Right lung (tissue), 2 donors: ENCODE measurements at regions not wholly inside any gene's neighbourhood (a gene's known extent, or its start where the extent isn't known, plus 50 kb on each side); places are given as distances from the start of the nearest gene placed in this dataset.
"Not testable (repeated sequence)": the region's sequence is repeated elsewhere in the genome, so short reads cannot be mapped to it uniquely, and the experiment has no call there.

Experiments used
- DNase-seq, 2 donors: peaks; one replicate each; pipeline ENCODE4 v3.0.0-alpha.2; 2013

- DNase-seq, result no peak
These were observed 102.5 kb downstream of the SPRY4 start for GRCh38 chr5:142222225-142222865.

- no peak for DNase-seq
These were observed 103.5 kb downstream of the SPRY4 start for GRCh38 chr5:142221091-142221860.

DNA sequence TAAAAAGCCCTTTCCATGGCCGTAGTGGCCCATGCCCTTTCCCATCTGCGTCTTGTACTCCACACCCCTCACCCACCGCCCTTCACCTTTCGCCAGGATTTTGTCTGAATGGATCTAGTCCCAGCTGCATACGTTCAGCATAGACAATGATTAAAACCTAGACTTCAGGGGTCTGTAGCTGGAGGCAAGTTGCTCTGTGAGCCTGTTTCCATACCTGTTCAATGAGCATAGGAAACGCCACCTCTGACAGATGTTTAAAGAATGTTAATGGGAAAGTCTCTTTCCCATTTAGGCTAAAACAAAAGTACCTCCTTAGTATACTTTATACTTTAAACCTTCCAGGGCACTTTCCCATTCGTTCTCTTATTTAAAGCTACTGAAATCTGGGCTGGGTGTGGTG lies 105.7 kb downstream of the SPRY4 start:
- DNase-seq, result no peak

DNA sequence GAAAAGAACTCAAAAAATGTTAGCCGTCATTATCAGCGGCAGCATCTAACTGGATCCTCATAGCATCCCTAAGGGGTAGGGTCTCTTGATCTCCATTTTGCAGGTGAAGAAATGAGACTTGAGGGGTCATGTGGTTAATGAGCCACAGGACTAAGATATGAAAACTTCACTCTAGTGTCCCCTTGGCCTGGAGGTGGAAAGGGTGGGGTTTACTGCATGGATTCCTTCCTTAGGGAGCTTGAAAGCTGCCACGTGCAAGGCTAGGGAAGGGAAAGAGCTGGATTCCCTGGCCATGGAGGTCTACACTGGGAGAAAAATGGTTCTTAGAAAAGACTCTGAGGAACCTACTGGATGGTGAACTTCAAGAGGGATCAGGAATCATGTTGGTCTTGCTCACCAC lies 107.9 kb downstream of the SPRY4 start:
- DNase-seq, result no peak

DNA sequence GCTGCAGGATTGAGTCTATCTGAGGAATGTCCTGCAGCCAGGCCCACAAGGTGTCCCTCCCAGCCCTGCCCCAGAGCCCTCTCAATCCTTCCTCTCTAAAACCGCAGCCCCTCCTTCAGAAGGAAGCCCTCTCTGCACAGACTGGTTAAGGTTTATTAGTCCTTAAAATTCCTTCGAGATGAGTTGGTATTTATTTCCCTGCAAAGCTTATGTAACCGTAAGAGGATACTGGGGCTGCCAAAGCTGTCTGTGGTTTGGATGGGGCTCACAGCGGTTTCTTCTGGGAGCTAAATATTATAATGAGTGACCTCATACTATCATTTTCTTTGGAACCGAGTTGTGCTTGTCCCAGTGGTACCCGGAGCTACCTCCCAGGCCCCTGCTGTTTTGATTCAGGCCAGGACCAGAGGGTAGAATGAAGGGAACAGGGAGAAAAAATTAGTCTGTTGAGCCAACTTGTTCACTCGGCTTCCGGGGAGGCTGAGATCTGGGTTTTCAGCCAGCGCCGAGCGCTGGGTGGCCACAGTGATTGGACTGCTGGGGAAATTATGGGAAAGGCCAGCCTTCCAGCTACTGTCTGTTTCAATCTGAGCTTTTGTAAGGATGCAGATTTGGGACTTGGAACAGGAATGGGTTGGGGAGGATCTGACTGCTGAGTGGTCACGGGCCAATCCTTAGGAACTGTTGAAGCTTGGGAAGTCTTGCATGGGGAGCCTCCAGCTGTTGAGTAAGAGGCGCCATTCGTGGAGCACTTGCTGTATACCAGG lies 107.5 kb downstream of the NDFIP1 start:
- DNase-seq, result no peak

- DNase-seq, result no peak
These were observed 104.5 kb downstream of the NDFIP1 start for GRCh38 chr5:142213077-142213476.

DNA sequence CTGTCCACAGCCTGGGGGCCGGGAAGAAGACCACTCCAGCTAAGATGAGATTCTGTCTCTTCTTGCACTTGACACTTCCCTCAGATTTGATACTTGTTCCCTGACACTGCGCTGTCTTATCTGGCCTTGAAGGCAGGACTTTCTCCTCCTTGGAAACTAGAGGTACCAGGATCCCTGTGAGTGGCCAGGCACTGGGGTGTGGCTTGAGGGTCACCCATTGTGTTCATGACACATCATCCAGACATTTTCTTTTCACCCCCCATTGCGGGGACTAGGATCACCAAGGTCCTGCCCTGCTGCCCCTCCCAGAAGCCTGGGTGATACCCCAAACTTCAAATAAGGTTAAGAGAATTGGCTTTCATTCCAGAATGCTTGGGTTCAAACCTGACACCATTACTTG lies 103.3 kb downstream of the NDFIP1 start:
- DNase-seq, result no peak

- no peak for DNase-seq
These were observed 102.4 kb downstream of the NDFIP1 start for GRCh38 chr5:142210864-142211412.

DNA sequence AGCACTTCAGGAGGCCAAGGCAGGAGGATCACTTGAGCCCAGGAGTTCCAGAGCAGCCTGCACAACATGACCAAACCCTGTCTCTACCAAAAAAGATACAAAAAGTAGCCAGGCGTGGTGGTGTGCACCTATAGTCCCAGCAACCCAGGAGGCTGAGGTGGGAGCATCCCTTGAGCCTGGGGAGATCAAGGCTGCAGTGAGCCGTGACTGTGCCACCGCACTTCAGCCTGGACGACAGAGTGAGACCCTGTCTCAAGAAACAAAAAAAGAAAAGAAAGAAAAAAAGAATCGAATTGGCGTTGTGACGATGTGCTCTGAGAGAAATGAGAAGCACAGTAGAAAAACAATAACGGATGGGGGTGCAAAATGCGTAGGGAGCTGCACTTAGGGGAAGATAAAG lies 101.4 kb downstream of the NDFIP1 start:
- no peak for DNase-seq

- DNase-seq, result no peak
These were observed 100.3 kb downstream of the NDFIP1 start for GRCh38 chr5:142208777-142209312.

- not testable (repeated sequence) for DNase-seq
These were observed 99.7 kb downstream of the NDFIP1 start for GRCh38 chr5:142208244-142208643.

DNA sequence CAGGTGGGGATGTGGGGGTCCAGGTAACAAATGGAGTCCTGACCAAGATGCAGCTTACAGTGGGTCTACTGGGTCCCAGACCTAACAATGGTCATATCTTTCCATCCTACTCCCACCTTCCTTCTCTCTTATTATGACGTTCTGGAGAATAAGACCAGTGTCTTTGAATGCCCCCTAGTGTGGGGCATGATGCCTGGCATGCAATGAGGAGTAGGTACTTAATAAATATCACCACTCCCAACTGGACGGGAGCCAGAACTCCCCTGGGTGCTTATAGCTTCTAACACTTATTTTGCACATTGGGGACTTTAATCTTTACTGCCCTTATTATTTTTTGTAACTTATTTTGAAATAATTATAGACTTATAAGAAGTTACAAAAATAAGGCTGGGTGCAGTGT lies 98.2 kb downstream of the NDFIP1 start:
- no peak for DNase-seq

GRCh38 chr5:142204219-142204618 lies 95.6 kb downstream of the NDFIP1 start:
- DNase-seq, result no peak
